GM18909 (cell line): ENCODE measurements at regions not wholly inside any gene's neighbourhood (a gene's known extent, or its start where the extent isn't known, plus 50 kb on each side); places are given as distances from the start of the nearest gene placed in this dataset.
A peak's percentile ranks its signal among the peaks of the same experiment; 100 is the strongest.

Experiments
- ATAC-seq: cut with Tn5 transposase; IDR thresholded peaks from one replicate; pipeline ENCODE4 v1.9.1; 2021; ENCODE audit warnings: mild to moderate bottlenecking; ENCODE audit not compliant: unreplicated experiment, poor library complexity

DNA sequence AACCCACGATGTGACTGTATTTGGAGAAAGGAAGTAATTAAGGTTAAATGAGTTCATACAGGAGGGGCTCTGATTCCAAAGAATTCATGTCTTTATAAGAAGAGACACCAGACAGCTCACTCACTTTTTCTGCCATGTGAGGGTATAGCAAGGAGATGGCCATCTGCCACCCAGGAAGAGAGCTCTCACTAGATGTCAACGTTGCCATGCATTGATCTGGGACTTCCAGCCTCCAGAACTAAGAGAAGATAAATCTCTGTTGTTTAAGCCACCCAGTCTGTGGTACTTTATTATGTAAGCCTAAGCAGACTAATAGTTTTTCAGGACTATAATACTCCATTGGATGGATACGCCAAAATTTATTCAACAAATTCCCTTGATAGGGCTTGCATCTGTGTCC lies 89.8 kb upstream of the RAD23B start:
- ATAC-seq, result no peak

DNA sequence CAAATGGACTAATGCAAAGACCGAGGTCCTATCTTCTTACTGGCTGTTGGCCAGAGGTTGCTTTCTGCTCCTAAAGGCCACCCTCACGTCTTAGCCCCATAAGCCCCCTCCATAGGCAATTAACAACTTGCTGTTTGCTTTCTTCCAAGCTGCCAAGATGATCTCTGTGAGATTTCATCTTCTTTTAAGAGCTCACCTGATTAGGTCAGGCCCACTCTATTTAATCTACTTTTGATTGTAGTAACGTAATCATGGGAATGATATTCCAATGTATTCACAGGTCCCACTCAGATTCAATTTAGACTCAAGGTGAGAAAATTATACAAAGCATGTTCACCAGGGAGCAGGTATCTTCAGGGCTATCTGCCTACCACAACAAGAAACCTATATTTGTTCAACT lies 84.4 kb upstream of the RAD23B start:
- ATAC-seq, result no peak

DNA sequence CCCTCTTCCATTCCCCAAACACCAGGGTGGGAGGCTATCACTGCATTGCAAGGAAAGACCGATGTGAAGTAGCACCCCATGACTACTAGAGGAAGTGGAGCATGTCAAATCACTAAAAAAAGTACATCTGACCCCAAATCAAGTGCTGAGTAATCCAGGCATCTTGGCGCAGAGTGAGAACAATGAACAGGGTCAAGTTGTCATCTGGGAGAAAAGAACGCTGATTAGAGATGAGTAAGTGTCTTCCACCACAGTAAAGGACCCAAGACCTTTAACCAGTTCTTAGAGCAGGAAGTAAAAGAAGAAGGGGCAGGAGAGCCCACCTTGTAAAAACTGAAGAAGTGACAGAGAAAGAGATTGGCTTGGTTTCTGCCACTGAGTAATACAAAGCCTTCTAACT lies 75.0 kb upstream of the RAD23B start:
- no peak for ATAC-seq

DNA sequence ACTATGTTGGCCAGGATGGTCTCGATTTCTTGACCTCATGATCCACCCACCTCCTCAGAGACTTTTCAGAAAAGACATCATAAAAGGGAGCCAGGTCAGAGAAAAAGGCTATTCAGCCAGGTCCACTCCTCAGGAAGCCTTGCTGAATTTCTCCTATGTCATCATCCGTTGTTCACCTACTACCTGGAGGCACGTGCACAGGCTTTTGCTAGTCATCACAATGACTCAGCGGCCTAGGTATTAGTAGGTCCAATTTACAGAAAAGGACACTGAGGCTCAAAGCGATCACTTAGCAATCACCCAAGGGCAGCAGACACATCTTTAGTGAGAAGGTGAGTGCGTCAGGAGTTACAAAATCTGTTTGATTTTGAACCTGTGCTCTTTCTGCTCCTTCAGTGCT lies 72.3 kb upstream of the RAD23B start:
- no peak for ATAC-seq

DNA sequence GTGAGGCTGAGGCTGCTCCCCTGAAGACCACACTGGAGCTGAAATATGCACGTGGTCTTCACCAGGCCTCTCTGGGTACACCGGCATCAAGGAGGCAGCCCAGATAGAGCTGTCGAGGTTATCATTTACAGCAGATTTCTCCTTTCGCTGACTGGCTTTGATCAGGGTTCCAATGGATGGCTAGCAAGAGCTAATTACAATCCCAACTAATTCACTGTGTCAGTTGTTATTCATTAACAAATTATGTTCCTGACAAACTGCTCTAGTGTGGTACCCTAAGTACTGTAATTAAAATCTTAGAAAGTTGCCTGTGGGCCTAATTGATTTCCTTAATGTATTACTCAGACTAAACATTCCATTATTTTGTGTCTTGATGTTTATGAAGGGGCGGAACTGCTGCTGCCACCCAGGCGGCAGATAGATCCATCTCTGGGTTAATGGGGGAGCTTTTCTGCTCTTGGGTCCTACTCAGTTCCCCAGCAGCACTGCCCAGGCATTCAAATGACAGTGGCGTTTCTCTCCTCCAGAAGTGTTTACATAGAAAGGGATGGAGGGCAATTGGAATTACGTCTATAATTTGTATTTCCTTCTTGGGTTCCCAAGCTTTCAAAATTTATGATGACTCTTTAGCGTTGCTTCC lies 71.7 kb upstream of the RAD23B start:
- ATAC-seq, result no peak

DNA sequence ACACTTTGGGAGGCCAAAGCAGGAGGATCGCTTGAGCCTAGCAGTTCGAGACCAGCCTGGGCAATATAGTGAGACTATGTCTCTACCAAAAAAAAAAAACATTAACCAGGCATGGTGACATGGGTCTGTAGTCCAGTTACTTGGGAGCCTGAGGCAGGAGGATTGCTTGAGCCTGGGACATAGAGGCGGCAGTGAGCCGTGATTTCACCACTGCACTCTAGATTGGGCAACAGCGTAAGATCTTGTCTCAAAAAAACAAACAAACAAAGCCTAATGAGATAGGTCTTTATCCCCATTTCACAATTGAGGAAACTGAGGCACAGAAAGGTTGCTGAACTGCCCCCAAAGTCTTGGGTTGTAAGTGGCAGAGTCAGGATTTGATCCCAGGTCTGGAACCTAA lies 70.5 kb upstream of the RAD23B start:
- ATAC-seq, result no peak

DNA sequence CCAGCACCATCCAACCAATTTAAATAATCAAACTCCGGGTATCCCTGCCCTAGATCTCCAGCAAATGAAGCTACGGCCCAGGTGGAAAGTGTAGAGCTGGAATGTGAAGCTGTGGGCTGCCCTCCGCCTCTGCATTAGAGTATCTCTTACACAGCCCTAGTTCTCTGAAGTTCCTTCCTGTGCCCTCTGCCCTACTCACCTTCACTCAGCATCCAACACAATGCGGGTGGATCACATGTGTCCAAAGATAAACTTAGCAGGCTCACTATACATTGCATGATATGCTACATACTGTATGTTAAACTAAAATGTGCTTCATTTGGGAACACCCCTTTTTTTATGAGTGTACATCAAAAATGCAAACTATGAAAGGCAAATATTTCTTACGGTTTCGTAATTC lies 70.0 kb upstream of the RAD23B start:
- no peak for ATAC-seq

DNA sequence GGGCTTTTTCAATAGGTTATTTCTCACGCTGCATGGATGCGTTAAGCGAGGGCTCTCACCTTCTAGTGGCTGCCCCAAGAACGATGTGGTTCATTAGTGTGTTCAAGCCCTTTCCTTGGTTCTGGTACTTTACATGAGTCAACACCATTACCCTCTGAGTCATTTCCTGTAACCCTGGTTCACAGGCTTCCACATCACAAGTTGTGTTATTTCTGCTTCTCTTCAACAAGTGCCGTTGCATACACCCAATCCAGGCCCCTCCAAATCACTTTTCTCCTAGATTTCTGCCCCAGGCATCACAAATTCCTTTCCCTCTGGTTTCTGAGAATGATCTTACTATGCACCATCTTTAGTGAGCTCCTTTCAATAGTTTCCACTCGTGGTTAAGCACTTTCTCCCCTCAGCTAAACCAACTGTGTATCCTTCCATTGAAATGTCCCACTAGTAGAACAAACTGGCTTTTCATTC lies 69.5 kb upstream of the RAD23B start:
- ATAC-seq, result peak; percentile 91

DNA sequence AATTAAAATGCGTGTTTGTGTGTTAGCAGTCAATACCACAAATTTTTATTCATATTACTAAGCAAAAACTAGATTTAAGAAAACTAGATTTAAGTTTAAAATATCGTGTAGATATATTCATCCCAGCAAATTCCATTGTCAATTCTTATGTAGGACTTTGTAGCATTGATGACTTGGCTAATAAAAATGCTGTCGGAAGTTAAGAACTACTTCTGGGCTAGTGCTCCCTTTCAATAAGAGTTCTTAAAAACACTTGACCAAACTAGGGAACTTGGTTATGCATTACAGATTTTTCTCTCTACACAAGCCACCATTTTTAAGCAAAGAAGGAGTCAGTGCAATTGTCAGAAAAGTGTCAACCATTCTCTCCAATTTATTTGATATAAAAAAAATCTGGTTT lies 68.7 kb upstream of the RAD23B start:
- no peak for ATAC-seq

DNA sequence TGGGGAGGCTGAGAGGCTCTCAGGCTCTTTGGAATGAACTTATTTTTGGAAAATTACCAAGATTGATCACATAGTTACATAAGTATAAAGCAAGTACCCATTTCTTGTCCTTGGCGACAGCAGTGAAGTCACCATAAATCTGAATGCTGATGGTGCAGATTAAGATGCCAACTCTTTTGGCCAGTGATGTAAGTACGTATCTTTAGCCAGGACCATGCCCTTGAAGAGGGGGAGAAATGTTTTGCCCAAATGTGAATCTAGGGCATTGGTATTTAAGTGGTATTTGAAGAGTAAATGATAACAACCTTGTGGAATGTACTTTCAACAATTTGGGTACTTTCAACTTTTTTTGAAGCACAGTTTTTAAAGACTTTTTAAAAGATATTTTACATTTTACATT lies 68.2 kb upstream of the RAD23B start:
- ATAC-seq, result no peak

DNA sequence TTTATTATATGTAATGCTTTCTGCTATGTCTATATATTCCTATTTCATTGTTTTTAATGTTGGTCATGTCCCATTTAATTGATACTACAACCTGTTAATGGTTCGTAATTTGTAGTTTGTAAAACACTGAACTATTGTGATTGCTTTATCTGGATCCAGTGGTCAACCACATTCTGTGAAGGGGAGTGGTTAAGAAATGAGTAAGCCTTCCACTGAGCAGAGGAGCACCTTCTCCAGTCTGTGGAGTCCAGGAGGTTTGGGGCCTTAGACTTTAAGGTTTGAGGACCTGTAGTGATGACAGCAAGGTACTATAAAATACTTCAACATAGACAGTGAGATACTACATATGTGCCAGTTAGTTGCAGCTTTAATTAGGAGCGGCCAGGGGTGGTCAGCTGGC lies 67.7 kb upstream of the RAD23B start:
- no peak for ATAC-seq

DNA sequence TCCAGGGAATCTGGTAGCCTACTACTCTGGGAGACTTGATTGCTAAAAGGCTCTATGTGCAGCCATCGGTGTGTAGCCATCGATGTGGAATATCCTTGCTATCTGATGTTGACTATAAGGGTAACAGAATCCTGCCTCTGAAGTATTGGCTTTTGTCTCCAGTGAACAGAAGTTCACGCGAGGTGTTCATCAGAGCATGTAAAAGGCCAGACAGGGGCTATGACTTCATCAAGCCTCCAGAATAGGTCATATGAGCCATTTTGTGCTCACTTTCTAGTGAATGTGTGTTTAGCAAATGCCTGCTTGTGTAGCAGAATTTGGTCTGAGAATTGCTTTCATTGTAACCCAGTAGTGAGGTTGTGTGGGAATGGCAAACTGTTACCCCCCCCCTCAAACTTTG lies 66.8 kb upstream of the RAD23B start:
- no peak for ATAC-seq

DNA sequence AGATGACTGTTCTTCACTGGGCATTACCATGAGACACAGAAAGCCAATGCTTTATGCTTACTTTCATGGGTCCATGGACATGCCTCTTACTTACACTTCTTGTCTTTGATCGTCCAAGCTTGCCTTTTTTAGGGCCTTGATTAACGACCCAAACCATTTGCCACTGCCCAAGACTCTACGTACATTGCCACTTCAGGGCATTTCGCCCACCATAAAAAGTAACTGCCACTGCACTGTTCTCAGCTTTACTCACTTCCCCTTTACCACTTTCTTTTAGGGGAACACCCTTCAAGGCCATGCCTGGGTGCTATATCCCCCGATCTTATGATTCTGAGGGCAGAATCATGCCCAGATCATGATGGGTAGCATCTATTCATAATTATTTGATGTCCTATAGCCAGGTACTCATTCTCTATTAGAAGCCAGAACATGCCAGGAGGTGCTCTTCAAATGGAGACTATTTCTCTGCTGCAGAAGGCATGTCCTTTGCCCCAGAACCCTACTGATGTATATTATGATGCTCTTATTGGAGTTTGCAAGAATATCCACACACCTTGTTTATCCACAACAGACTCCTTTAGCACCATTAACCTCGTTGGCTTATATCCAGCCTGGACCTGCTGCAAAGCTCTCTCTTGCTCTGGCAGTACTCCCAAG lies 64.1 kb upstream of the RAD23B start:
- peak; percentile 90 for ATAC-seq

DNA sequence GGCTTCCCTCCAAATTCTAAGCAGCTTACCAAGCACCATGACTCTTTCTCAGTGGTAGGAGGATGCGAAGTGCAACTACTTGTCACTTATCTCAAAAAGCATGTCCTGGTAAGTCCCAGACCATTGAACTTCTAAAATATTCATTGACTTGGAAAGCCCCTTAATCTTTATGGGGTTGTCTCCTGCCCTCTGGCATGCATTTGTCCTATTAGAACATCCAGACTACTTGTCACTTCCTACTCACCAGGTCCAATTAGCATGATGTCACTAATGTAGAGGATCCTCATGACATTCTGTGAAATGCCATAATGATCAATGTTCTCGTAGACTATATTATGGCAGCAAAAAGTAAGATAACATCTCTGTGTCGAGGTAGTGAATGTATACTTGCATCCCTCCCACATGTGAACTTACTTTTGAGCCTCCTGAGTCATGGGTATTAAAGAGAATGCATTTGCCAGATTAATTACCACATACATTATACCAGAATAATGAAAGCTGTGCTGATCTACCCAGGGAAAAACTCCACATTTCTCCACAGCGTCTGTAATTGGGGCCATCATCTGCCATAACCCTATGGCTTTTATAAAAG lies 63.5 kb upstream of the RAD23B start:
- peak; percentile 46 for ATAC-seq

DNA sequence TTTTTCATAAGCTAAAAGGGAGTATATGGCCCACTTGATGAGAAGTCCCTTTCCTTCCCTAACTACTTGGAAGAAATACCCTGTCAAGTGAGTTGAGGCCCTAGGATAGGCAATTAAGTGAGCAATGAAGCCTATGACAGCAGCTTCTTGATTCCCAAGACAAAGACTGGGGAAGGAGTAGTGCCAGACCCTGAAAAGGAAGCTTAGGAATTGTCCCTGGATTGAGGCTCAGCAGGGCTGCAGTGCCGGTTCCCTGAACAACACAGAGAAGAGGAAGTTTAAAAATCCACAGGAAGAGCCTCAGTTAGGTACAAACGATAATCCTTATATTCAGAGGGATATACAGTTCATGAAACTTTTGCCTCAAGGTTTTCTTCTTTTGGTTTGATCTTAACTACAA lies 61.8 kb upstream of the RAD23B start:
- no peak for ATAC-seq

DNA sequence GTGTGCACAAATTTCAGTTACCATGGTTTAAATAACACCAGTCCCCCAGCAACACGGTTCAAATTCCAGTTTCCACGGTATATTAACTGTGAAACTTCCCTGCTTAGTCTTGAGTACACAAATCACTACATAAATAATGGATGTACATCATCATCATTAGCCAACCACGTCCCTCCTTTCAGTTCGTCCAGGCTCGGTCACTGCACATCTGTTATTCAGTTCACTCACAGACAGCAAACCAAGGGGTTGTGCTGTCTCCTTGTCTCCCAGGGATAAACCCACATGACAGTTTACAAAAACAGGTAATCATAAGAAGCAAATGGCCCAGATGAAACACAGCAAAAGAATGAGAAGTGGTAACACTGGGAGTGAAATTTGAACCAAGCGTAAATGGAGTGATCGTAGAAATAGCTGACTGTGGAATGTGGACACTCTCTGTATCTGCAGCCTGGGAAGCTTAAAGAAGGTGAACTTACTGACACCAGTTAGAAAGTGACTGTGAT lies 61.0 kb upstream of the RAD23B start:
- ATAC-seq, result no peak

DNA sequence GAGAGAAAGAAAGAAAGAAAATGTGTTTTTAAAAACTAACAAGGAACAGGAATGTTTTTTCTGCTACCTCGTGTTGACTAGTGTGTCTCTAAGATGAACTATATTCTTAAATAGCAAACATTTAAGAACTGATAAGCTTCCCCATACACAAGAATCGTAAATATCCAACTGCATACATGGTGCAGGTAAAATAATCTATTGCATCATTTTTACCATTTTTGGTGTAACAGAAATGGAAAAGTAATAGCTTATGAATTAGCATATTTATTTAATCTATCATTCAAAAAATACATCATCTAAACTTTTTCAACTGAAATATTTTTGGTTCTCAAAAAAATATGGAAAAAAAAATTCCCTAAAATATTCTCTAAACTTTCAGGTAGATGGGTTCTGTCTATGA lies 59.7 kb upstream of the RAD23B start:
- no peak for ATAC-seq

DNA sequence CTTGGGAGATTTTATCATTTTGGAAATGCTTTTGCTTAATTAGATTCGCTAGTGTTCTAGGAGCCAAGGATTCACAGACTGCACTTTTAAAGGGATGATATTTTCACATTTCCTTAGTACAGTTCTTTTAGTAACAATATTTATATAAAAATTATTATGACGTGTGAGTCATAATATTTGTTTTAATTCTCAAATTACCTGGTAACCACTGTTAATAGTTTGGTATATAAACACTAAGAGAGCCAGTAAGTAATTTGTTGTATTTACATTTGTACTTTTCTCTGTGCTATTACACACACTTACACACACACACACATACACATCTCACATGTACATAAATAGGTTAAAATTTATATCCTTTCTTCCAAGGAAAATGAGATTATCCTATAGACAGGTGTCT lies 58.8 kb upstream of the RAD23B start:
- ATAC-seq, result no peak

DNA sequence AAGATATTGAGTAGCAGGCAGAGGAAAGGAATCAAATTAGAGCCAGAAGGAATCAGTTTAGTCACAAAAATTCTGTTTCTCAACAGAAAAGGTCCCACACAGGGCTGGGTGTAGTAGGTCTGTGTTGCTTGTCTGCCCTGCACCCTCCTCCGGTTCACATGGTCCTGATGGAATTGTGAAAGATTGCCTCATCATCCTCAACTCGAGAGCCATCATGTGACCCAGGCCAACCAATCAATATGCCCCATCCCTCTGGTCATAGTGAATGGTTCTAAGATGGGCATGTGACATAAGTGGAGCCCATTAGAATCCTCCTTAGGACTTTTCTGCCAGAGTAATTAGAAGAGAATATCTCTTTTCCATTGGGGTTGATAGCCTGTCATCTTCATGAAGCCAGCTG lies 56.7 kb upstream of the RAD23B start:
- no peak for ATAC-seq

DNA sequence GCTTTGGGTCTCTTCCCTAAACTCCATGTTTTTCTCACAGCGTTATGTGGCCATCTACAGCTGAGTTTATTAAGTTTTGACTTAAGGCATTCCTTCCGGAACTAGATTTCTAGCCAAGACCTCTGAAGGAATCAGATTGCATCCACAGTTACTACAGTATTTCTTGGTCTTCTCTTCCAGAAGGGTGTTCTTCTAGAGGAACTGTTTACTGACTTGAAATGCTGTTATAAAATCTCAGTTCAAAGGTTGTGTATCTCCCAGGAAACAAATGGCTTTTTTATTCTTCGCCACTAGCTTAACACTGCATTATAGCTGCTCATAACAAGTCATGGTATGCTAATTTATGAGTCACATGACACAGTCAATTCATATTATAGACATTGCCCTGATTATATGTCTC lies 55.3 kb upstream of the RAD23B start:
- ATAC-seq, result no peak

DNA sequence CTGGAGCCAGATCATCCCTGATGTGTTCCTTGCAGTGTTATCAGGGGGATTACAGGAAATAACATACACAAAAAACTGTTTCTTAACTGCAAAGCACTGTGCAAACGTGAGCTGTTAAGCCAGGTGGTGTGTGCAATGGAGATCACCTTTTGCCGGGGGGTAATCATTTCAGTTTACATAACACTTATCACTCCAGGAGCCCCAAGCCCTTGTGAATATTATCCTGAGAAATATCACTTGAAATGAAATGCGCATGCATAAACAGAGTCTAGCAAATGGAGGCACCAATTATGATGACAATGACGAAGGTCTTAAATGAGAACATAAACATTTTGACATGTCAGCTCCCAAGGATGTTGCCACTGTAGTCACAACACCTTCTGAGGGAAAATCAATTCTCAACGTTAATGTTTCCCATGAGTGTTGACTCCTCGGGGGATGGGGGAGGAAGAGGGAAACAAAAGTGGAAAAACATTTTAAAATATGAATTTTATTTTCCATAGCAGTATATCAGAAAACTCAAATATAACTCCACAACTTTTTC lies 54.5 kb upstream of the RAD23B start:
- ATAC-seq, result no peak
